GM12878 (cell line): ENCODE measurements at regions not wholly inside any gene's neighbourhood (a gene's known extent, or its start where the extent isn't known, plus 50 kb on each side); places are given as distances from the start of the nearest gene placed in this dataset.

ENCODE experiments used
- BHLHE40 ChIP-seq, 2 experiments: fragments of 450-650 bp in 1 of 2; IDR thresholded peaks; 2 replicates each; pipeline ENCODE4 v1.6.1; 2011 to 2017; ENCODE audit warnings: low read depth in 2 of 2, borderline replicate concordance in 1 of 2, improper control_type of control experiment in 1 of 2, low read length in 1 of 2, mild to moderate bottlenecking in 1 of 2
- CTCF ChIP-seq, 3 experiments: IDR thresholded peaks in 2 of 3; conservative IDR thresholded peaks in 1 of 3; 2 replicates each; pipeline ENCODE4 v1.5.1; 2011; ENCODE audit warnings: low read depth in 3 of 3, low read length in 3 of 3, mild to moderate bottlenecking in 3 of 3, control low read depth in 2 of 3, moderate library complexity in 2 of 3, inconsistent platforms in 1 of 3, mixed read lengths in 1 of 3; ENCODE audit not compliant: control insufficient read depth in 2 of 3, insufficient read depth in 1 of 3; ENCODE audit errors: extremely low read depth in 1 of 3
- EZH2 ChIP-seq: IDR thresholded peaks from 2 replicates; pipeline ENCODE4 v1.6.1; 2012; ENCODE audit warnings: low read depth, mild to moderate bottlenecking, control low read depth, inconsistent platforms, low read length, borderline replicate concordance; ENCODE audit not compliant: control insufficient read depth
- HCFC1 ChIP-seq: fragments of 150-350 bp; IDR thresholded peaks from 2 replicates; pipeline ENCODE4 v1.6.1; 2014; ENCODE audit warnings: low read length
- HDGF ChIP-seq: fragments of 450-650 bp; IDR thresholded peaks from 2 replicates; pipeline ENCODE4 v1.6.1; 2016; ENCODE audit warnings: antibody characterized with exemption
- POLR2A ChIP-seq: IDR thresholded peaks from 2 replicates; pipeline ENCODE4 v1.6.1; 2011; ENCODE audit warnings: low read depth, mild to moderate bottlenecking, low read length
- POLR2AphosphoS5 ChIP-seq: IDR thresholded peaks from 2 replicates; pipeline ENCODE4 v1.6.1; 2011; ENCODE audit warnings: mild to moderate bottlenecking, low read length, inconsistent platforms
- TCF12 ChIP-seq: IDR thresholded peaks from 2 replicates; pipeline ENCODE4 v1.6.1; 2011; ENCODE audit warnings: low read depth, mild to moderate bottlenecking, low read length
- USF1 ChIP-seq: IDR thresholded peaks from 2 replicates; pipeline ENCODE4 v1.6.1; 2011; ENCODE audit warnings: borderline replicate concordance, low read depth, mild to moderate bottlenecking, moderate library complexity, mixed read lengths, low read length; ENCODE audit not compliant: insufficient read depth; ENCODE audit errors: extremely low read length

DNA sequence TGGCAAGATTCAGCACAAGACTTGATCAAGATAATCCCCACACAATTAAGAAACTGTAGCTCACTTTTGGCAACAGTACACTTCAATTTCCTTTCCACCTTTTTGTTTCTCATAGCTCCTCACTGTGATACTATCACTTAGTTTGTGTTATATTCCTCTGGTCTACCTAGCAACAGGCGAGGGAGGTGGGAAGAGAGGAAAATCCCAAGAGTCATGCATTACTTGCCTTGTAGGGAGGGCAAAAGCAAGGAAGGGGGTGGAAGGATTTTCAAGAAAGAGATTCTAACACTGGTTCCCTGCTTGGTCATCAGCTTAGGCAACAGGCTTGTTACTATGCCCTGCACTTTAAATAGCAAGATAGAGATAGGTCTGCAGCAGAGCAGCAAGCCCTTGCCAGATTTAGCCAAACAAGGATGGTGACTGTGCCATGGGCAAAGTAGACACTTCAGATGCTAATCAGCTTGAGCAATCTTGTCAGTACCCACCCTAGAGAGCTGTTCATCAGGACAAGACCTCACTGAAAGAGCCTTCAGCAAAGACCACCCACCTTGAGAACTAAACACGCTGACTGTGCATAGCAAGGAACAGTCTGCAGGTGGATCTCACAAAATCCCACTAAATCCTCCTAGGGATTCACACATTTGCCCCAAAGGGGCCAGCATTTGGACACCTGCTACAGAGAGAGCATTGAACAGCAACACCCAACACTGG, 134.6 kb downstream of the MBD2 start:
- TF ChIP-seq POLR2AphosphoS5 (no peak), HDGF (no peak), CTCF (IDR thresholded peaks at IDR 0.05 in 2 of 3, conservative IDR thresholded peaks at IDR 0.05 in 1 of 3; ENCODE audit: control insufficient read depth in 2 of 3, extremely low read depth in 1 of 3, insufficient read depth in 1 of 3, low read depth in 3 of 3, low read length in 3 of 3) (no peak), HCFC1 (no peak), TCF12 (no peak), POLR2A (no peak), BHLHE40 (IDR thresholded peaks at IDR 0.05; ENCODE audit: borderline replicate concordance in 1 of 2, low read depth in 2 of 2, low read length in 1 of 2) (no peak), EZH2 (no peak), USF1 (no peak)
